NCI-H2227 treated with DMSO at 0.1 percent for 48 hours (cell line): ENCODE measurements at regions not wholly inside any gene's neighbourhood (a gene's known extent, or its start where the extent isn't known, plus 50 kb on each side); places are given as distances from the start of the nearest gene placed in this dataset.
A peak's percentile ranks its signal among the peaks of the same experiment; 100 is the strongest.

ENCODE experiments used
- DNase-seq: peaks from one replicate; lab custom pipeline; 2025; lab: John Stamatoyannopoulos, UW

GRCh38 chr10:6305401-6306321 lies 102.9 kb downstream of the PFKFB3 start:
- no peak for DNase-seq

GRCh38 chr10:6306917-6307316 lies 104.2 kb downstream of the PFKFB3 start:
- no peak for DNase-seq

- no peak for DNase-seq
These were observed 107.1 kb downstream of the PFKFB3 start for GRCh38 chr10:6309816-6310215.

GRCh38 chr10:6310977-6311376 lies 108.2 kb downstream of the PFKFB3 start:
- DNase-seq = no peak

DNA sequence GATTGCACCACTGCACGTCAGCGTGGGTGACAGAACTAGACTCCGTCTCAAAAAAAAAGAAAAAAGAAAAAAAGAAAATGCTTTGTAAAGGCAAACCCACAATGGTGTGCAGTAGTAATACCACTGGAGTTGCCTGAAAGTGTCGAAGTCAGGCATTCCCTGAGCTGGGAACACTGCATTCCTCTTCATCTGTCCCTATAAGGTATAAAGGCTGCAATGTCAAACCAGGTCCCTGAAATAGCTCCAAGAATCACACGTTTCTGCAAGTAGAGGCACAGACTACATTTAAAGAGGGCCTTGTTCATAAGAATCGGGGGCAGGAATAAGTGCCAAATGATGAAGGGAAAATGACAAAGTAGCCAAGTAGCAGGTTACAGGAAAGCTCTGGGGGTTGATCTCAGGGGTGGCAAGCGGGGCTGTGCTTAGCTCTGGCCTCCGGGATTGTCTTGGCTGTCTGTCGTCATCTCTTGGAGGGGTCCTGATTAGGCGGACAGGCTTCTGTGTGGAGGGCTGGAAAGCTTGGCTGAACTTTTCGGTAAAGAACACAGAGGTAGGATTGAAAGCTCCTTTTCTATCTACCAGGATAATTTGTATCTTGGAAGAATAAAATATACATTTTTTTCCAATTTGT lies 109.1 kb downstream of the PFKFB3 start:
- DNase-seq = no peak

GRCh38 chr10:6312636-6313035 lies 109.9 kb downstream of the PFKFB3 start:
- DNase-seq = no peak

GRCh38 chr10:6313111-6313895 lies 110.6 kb downstream of the PFKFB3 start:
- peak; percentile 15 for DNase-seq

DNA sequence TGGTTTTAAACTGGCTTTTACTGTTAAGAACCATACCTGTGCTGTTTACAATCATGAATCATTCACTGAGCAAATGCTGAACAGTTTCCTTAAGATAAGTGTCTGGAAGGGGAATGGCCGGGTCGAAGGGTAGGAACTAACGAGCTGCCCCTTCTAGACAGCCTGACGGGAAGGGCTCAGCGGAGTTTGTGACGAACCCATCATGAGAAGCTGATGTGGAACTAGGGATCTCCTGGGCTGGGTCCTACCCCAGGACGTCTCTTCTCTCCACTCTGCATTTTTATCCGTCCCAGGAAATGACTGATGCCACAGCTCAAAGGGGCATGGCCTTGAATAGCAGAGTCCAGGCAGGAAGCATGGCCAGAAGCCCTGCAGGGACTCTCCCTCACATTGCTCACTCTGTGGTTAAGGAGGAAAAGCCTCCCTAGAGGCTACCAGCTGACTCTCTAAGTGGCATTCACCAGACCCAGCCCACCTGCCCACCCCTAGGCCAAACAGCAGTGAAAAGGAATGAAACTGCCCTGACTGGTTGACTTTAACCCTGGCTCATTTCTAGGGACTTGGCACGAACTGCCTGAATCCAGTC lies 112.0 kb downstream of the PFKFB3 start:
- no peak for DNase-seq

- no peak for DNase-seq
These were observed 116.4 kb downstream of the PFKFB3 start for GRCh38 chr10:6319119-6319518.

DNA sequence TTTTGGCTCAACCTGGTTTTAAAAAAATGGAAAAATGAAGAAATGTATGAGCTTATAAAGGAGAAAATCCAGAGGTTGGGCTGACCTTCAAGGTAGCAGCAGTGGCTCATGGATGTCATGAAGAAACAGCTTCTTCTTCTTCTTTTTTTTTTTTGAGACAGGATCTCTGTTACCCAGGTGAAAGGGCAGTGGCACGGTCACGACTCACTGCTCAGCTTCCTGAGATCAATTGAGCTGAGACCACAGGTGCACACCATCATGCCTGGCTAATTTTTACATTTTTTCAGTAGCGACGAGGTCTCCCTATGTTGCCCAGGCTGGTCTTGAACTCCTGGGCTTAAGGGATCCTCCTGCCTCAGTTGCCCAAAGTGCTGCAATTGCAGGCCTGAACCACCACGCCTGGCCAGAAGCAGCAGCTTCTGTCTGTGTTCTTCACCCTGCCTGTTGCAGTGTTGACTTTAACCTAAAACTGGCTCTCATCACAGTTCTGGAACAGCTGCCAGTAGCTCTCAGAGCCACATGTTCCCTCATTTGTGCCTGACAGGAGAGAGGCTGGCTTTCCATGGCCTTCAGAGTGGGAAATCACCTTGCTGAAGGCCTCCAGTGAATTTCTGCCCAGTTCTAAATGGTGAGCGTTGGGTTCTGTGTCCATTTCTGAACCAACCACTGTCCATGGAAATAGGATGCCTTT lies 117.7 kb downstream of the PFKFB3 start:
- DNase-seq = no peak

DNA sequence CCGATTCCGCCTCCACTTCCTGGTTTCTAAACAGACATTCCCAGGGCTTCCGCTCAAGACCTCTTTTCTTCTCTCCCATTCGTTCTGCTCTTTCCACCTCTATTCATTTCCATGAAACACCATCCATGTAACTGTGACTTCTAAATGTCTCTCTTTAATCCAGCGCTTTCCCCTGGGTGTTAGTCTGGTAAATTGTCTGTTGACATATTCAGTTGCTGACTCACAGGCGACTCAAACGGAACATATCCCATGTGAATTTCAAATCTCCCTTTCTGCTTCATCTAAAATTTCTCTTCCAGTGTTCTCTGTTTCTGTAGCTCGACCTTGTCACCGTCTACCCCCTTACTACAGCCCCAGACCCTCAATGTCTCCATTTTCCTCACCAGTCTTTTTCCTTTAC lies 119.1 kb downstream of the PFKFB3 start:
- DNase-seq = no peak

GRCh38 chr10:6322805-6323204 lies 120.1 kb downstream of the PFKFB3 start:
- DNase-seq = no peak

DNA sequence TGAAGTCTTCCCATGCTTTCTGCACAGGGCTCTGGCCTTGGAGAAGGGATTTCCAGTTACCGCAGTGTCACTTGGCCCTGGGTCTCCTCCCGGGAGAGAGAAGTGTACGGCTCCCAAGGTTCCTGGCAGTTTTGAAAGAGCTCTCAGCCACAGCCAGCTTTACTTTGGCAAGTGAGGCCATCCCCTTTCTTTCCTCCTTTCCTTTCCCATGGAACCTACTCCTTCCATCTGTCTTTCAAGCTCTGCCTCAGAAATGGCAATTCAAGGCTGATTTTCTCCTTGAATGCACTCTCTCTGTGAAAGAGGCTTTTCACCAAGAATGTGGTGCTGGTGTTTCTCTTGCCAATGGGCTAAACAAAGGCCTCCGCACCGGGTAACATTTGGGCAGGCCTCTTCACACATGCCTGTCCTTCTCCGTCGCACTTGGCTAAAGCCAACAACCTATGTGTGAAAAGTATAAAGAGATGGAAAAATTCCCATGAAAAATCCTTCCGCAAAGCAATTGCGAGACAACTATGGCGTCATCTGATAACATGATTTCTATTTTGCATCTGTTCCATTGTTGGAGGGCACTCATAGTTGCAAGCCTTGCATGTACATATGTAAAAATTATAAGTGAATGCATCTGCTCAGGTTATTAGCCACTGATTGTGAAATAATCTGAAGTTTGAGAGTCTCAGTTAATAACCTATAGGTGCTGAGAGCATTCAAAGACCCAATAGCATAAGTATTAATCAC lies 125.4 kb downstream of the PFKFB3 start:
- no peak for DNase-seq

- DNase-seq = no peak
These were observed 126.1 kb downstream of the PFKFB3 start for GRCh38 chr10:6328699-6329423.

DNA sequence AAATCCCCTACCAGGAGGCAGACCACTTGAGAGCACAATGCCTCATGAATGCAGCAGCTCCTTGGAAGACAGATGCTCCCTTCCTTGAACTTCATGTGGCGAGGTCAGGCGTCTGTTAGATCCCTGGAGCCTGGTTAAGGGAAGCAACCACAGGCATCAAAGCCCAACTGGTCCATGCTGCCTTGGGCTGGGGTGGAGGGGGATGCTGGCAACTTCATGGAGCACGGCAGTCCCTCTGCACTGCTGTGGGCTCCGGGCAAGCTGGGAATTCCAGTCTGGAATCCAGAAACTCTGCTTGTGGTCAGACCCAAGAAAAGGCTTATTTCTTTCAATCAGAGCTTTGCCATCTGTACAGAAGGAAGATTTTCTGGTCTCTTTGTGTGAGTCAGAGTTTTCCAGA lies 130.4 kb downstream of the PFKFB3 start:
- DNase-seq = no peak

GRCh38 chr10:6333973-6334372 lies 131.2 kb downstream of the PFKFB3 start:
- no peak for DNase-seq

GRCh38 chr10:6336016-6336415 lies 133.3 kb downstream of the PFKFB3 start:
- DNase-seq = no peak

DNA sequence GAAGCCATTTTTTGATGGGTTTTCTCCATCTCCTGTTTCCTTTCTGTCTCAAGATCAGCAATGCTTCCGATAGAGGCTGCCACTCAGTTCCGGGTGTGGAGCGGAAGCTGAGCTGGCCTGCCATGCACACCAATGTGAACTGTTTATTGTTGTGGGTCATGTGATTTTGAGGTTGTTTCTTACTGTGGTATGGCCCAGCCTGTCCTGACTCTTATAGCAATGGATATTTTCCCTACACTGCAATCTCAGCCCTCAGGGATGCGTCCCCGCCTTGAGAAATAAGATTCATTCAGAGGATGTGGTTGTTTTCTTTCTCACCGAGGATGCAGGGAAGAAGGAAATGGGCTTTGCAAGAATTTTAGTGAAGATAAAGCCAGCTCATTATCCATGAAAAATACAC lies 134.7 kb downstream of the PFKFB3 start:
- no peak for DNase-seq

GRCh38 chr10:6338361-6338760 lies 135.6 kb downstream of the PFKFB3 start:
- no peak for DNase-seq

DNA sequence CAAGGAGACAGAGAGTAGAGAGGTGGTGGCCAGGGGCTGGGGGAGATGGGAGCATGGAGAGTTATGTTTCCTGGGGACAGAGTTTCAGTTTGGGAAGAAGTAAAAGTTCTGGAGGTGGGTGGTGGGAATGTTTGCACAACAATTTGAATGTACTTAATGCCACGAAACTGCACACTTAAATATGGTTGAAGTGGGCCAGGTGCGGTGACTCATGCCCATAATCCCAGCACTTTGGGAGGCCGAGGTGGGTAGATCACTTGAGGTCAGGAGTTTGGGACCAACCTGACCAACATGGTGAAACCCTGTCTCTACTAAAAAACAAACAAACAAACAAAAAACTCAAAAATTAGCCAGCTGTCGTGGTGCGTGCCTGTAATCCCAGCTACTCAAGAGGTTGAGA lies 137.2 kb downstream of the PFKFB3 start:
- DNase-seq = no peak
